H9 (cell line): ENCODE measurements at regions not wholly inside any gene's neighbourhood (a gene's known extent, or its start where the extent isn't known, plus 50 kb on each side); places are given as distances from the start of the nearest gene placed in this dataset.

Source experiments
- DNase-seq: peaks from one replicate; pipeline ENCODE4 v3.0.0-alpha.2; 2017
- H2AFZ ChIP-seq: one replicate; pipeline ENCODE4 v1.6.1; 2013; ENCODE audit warnings: mild to moderate bottlenecking, low read length, control low read depth, moderate library complexity
- H2AK5ac ChIP-seq: 2 replicates; pipeline ENCODE4 v1.6.1; 2013; ENCODE audit warnings: low read length, control low read depth, mixed read lengths; ENCODE audit not compliant: insufficient read length
- H2BK120ac ChIP-seq: one replicate; pipeline ENCODE4 v1.6.1; 2013; ENCODE audit warnings: low read depth, mild to moderate bottlenecking, low read length, control low read depth, inconsistent platforms; ENCODE audit not compliant: poor library complexity, severe bottlenecking
- H2BK12ac ChIP-seq: 2 replicates; pipeline ENCODE4 v1.6.1; 2013; ENCODE audit warnings: low read length, control low read depth, mixed read lengths, low read depth; ENCODE audit not compliant: insufficient read length
- H2BK15ac ChIP-seq: 2 replicates; pipeline ENCODE4 v1.6.1; 2013; ENCODE audit warnings: low read depth, low read length, control low read depth
- H2BK20ac ChIP-seq: one replicate; pipeline ENCODE4 v1.6.1; 2013; ENCODE audit warnings: low read depth, mild to moderate bottlenecking, low read length, control low read depth, inconsistent platforms; ENCODE audit not compliant: poor library complexity, severe bottlenecking
- H2BK5ac ChIP-seq: 2 replicates; pipeline ENCODE4 v1.6.1; 2013; ENCODE audit warnings: low read length, control low read depth, mixed read lengths; ENCODE audit not compliant: insufficient read length
- H3K14ac ChIP-seq: 2 replicates; pipeline ENCODE4 v1.6.1; 2013; ENCODE audit warnings: low read length, control low read depth; ENCODE audit not compliant: insufficient read depth
- H3K18ac ChIP-seq: 2 replicates; pipeline ENCODE4 v1.6.1; 2013; ENCODE audit warnings: low read depth, mild to moderate bottlenecking, mixed read lengths, low read length, control low read depth; ENCODE audit not compliant: insufficient read length
- H3K23ac ChIP-seq: 2 replicates; pipeline ENCODE4 v1.6.1; 2013; ENCODE audit warnings: low read length, control low read depth, mixed read lengths, low read depth; ENCODE audit not compliant: insufficient read length
- H3K23me2 ChIP-seq: 2 replicates; pipeline ENCODE4 v1.6.1; 2013; ENCODE audit warnings: low read depth, mild to moderate bottlenecking, mixed read lengths, low read length, control low read depth; ENCODE audit not compliant: insufficient read length, poor library complexity, severe bottlenecking
- H3K27ac ChIP-seq: 2 replicates; pipeline ENCODE4 v1.5.1; 2013; ENCODE audit warnings: low read length, control low read depth, mixed read lengths, low read depth; ENCODE audit not compliant: insufficient read length
- H3K27me3 ChIP-seq: 2 replicates; pipeline ENCODE4 v1.6.1; 2013; ENCODE audit warnings: low read length, control low read depth, inconsistent platforms; ENCODE audit not compliant: insufficient read depth
- H3K4ac ChIP-seq: 2 replicates; pipeline ENCODE4 v1.6.1; 2013; ENCODE audit warnings: low read depth, mild to moderate bottlenecking, control low read depth, inconsistent platforms, low read length, moderate library complexity
- H3K4me1 ChIP-seq: 2 replicates; pipeline ENCODE4 v1.6.1; 2013; ENCODE audit warnings: low read length, control low read depth, inconsistent platforms; ENCODE audit not compliant: insufficient read depth
- H3K4me2 ChIP-seq: 2 replicates; pipeline ENCODE4 v1.6.1; 2013; ENCODE audit warnings: low read length, control low read depth, mixed read lengths; ENCODE audit not compliant: insufficient read length, insufficient read depth
- H3K56ac ChIP-seq: 2 replicates; pipeline ENCODE4 v1.6.1; 2013; ENCODE audit warnings: low read depth, mild to moderate bottlenecking, mixed read lengths, low read length, control low read depth; ENCODE audit not compliant: insufficient read length
- H3K79me1 ChIP-seq: 2 replicates; pipeline ENCODE4 v1.6.1; 2013; ENCODE audit warnings: low read depth, mild to moderate bottlenecking, moderate library complexity, low read length, control low read depth, inconsistent platforms; ENCODE audit not compliant: insufficient read depth, poor library complexity, severe bottlenecking
- H3K79me2 ChIP-seq: 2 replicates; pipeline ENCODE4 v1.6.1; 2013; ENCODE audit warnings: low read length, control low read depth, inconsistent platforms; ENCODE audit not compliant: insufficient read depth
- H3K9ac ChIP-seq: 2 replicates; pipeline ENCODE4 v1.6.1; 2013; ENCODE audit warnings: low read length, control low read depth, mixed read lengths; ENCODE audit not compliant: insufficient read length; ENCODE audit errors: extremely low read depth
- H3K9me3 ChIP-seq: one replicate; pipeline ENCODE4 v1.6.1; 2013; ENCODE audit warnings: low read depth, low read length, inconsistent platforms; ENCODE audit not compliant: control insufficient read depth
- H3T11ph ChIP-seq: one replicate; pipeline ENCODE4 v1.6.1; 2013; ENCODE audit warnings: mild to moderate bottlenecking, low read length, control low read depth, inconsistent platforms
- H4K20me1 ChIP-seq: one replicate; pipeline ENCODE4 v1.6.1; 2013; ENCODE audit not compliant: control insufficient read depth, insufficient read length, insufficient read depth
- H4K5ac ChIP-seq: 2 replicates; pipeline ENCODE4 v1.6.1; 2013; ENCODE audit warnings: low read depth, mild to moderate bottlenecking, mixed read lengths, low read length, control low read depth; ENCODE audit not compliant: insufficient read length
- H4K8ac ChIP-seq: replicated peaks from 2 replicates; pipeline ENCODE4 v1.6.1; 2013; ENCODE audit warnings: low read length, control low read depth, mixed read lengths, low read depth; ENCODE audit not compliant: insufficient read length
- H4K91ac ChIP-seq: 2 replicates; pipeline ENCODE4 v1.6.1; 2013; ENCODE audit warnings: low read depth, mild to moderate bottlenecking, moderate library complexity, mixed read lengths, low read length, control low read depth; ENCODE audit not compliant: insufficient read length
- H3K27ac Mint-ChIP-seq, 3 experiments: 2 replicates in 2 of 3; 3 replicates in 1 of 3; pipeline ENCODE4 v1.8.0; 2020 to 2021; ENCODE audit warnings: mixed read lengths in 3 of 3, mild to moderate bottlenecking in 1 of 3, moderate library complexity in 1 of 3
- H3K27me3 Mint-ChIP-seq: 2 replicates; pipeline ENCODE4 v1.8.0; 2021; ENCODE audit warnings: low read depth, mild to moderate bottlenecking, moderate library complexity, mixed read lengths
- H3K36me3 Mint-ChIP-seq, 3 experiments: 2 replicates in 2 of 3; 3 replicates in 1 of 3; pipeline ENCODE4 v1.8.0; 2020 to 2021; ENCODE audit warnings: low read depth in 3 of 3, mixed read lengths in 3 of 3; ENCODE audit not compliant: insufficient read depth in 1 of 3
- H3K4me1 Mint-ChIP-seq, 2 experiments: 2 replicates each; pipeline ENCODE4 v1.8.0; 2020; ENCODE audit warnings: mixed read lengths in 2 of 2
- H3K4me3 Mint-ChIP-seq, 2 experiments: 2 replicates in 1 of 2; 3 replicates in 1 of 2; pipeline ENCODE4 v1.8.0; 2020 to 2021; ENCODE audit warnings: mild to moderate bottlenecking in 2 of 2, mixed read lengths in 2 of 2, moderate library complexity in 1 of 2
- H3K9me3 Mint-ChIP-seq, 2 experiments: 2 replicates in 1 of 2; 3 replicates in 1 of 2; pipeline ENCODE4 v1.8.0; 2020; ENCODE audit warnings: mild to moderate bottlenecking in 2 of 2, mixed read lengths in 2 of 2, moderate library complexity in 1 of 2
- WGBS: extraction: QIAGEN DNeasy Blood & Tissue Kit; methylation state at CpG from one replicate; pipeline ENCODE4 v1.1.7; 2013; ENCODE audit warnings: missing lambda C conversion rate, low lambda C conversion rate, mixed read lengths; ENCODE audit not compliant: insufficient read length; ENCODE audit errors: extremely low coverage; 5-methylcytosine and 5-hydroxymethylcytosine counted together
- TF ChIP-seq, protein P1 (sequence below): fragments of 200-600 bp; sonication (generic); conservative IDR thresholded peaks from 3 replicates; pipeline ENCODE4 v1.8.0; 2021; ENCODE audit warnings: antibody characterized with exemption, mild to moderate bottlenecking

DNA sequence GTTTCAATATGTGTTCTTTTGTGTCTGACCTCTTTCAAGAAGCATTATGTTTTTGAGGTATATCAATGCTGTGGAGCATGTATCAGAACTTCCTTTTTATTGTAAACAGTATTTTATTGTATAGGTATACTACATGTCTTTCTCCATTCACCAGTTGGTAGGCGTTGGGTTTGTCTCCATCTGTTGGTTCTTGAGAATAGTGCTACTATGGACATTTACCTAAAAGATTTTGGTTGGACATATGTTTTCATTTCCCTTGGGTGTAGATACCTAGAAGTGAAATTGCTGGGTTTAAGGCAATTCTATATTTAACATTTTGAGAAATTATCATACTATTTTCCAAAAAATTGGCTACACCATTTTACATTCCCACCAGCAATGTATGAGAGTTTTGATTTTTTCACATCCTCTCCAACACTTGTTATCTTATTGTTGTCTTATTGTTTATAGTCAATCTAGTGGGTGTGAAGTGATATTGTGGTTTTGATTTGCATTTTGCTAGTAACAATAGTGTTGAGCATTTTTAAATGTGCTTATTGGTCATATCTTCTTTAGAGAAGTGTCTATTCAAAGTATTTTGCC lies 409.2 kb downstream of the IPO8 start:
- Mint-ChIP-seq H3K4me3 (no peak overlapping the region), H3K36me3 (no peaks in the 10 kb centered on the region), H3K27ac (no peak overlapping the region), H3K27me3 (no peaks in the 10 kb centered on the region), H3K9me3 (peaks cover 0 to 4% of the 10 kb centered on the region in 2 experiments; a peak in 2 of 5 replicates), H3K4me1 (no peaks in the 10 kb centered on the region)
- Histone ChIP-seq H3K56ac (no peak overlapping the region), H4K5ac (no peak overlapping the region), H2BK15ac (no peak overlapping the region), H2BK5ac (no peak overlapping the region), H3K18ac (no peak overlapping the region), H4K91ac (no peak overlapping the region), H3K27me3 (no peaks in the 10 kb centered on the region), H3K4ac (no peak overlapping the region), H3K4me1 (no peaks in the 10 kb centered on the region), H3T11ph (no peak overlapping the region), H3K14ac (no peak overlapping the region), H3K9me3 (no peaks in the 10 kb centered on the region), H3K23ac (no peak overlapping the region), H3K79me2 (no peaks in the 10 kb centered on the region), H2BK12ac (no peak overlapping the region), H4K20me1 (no peaks in the 10 kb centered on the region), H3K23me2 (no peaks in the 10 kb centered on the region), H4K8ac (no peak overlapping the region), H3K9ac (no peak overlapping the region), H2BK20ac (no peak overlapping the region), H2BK120ac (no peak overlapping the region), H3K27ac (no peak overlapping the region), H2AFZ (no peak overlapping the region), H3K4me2 (no peak overlapping the region), H3K79me1 (no peaks in the 10 kb centered on the region), H2AK5ac (no peak overlapping the region)
- WGBS, result no CpG with 5 or more reads among the region's 1 CpG
- no peak for DNase-seq
- TF ChIP-seq, protein P1, sequence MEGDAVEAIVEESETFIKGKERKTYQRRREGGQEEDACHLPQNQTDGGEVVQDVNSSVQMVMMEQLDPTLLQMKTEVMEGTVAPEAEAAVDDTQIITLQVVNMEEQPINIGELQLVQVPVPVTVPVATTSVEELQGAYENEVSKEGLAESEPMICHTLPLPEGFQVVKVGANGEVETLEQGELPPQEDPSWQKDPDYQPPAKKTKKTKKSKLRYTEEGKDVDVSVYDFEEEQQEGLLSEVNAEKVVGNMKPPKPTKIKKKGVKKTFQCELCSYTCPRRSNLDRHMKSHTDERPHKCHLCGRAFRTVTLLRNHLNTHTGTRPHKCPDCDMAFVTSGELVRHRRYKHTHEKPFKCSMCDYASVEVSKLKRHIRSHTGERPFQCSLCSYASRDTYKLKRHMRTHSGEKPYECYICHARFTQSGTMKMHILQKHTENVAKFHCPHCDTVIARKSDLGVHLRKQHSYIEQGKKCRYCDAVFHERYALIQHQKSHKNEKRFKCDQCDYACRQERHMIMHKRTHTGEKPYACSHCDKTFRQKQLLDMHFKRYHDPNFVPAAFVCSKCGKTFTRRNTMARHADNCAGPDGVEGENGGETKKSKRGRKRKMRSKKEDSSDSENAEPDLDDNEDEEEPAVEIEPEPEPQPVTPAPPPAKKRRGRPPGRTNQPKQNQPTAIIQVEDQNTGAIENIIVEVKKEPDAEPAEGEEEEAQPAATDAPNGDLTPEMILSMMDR, result peak; percentile 82
